Stomach (tissue), 4 donors: ENCODE measurements at regions not wholly inside any gene's neighbourhood (a gene's known extent, or its start where the extent isn't known, plus 50 kb on each side); places are given as distances from the start of the nearest gene placed in this dataset.

Experiments used
- CTCF ChIP-seq, 7 experiments: fragments of 450-650 bp in 4 of 7; fragments of 200-600 bp in 3 of 7; sonication (generic) in 3 of 7; IDR thresholded peaks; one replicate each; pipeline ENCODE4 v1.5.1; 2016 to 2019; ENCODE audit warnings: antibody characterized with exemption in 7 of 7, control low read depth in 2 of 7, mild to moderate bottlenecking in 1 of 7
- EP300 ChIP-seq: sonication (generic); formaldehyde crosslinking; IDR thresholded peaks from one replicate; pipeline ENCODE4 v1.6.1; 2017; ENCODE audit warnings: antibody characterized with exemption
- POLR2A ChIP-seq, 4 donors: fragments of 450-650 bp; IDR thresholded peaks; one replicate each; pipeline ENCODE4 v1.6.1; 2016; ENCODE audit warnings: antibody characterized with exemption in 4 of 4, control low read depth in 2 of 4, mild to moderate bottlenecking in 1 of 4, moderate library complexity in 1 of 4
- POLR2AphosphoS5 ChIP-seq, 3 donors: sonication (generic); formaldehyde crosslinking; IDR thresholded peaks; one replicate each; pipeline ENCODE4 v1.6.1; 2016; ENCODE audit warnings: antibody characterized with exemption in 3 of 3

- TF ChIP-seq CTCF (IDR thresholded peaks at IDR 0.05) (no peak), POLR2A (IDR thresholded peaks at IDR 0.05) (no peak), POLR2AphosphoS5 (IDR thresholded peaks at IDR 0.05) (no peak), EP300 (no peak)
Observed at GRCh38 chr5:28253431-28253830, 1215.0 kb upstream of the CDH9 start.
